ENCODE measurements at regions not wholly inside any gene's neighbourhood (a gene's known extent, or its start where the extent isn't known, plus 50 kb on each side); places are given as distances from the start of the nearest gene placed in this dataset.

DNA sequence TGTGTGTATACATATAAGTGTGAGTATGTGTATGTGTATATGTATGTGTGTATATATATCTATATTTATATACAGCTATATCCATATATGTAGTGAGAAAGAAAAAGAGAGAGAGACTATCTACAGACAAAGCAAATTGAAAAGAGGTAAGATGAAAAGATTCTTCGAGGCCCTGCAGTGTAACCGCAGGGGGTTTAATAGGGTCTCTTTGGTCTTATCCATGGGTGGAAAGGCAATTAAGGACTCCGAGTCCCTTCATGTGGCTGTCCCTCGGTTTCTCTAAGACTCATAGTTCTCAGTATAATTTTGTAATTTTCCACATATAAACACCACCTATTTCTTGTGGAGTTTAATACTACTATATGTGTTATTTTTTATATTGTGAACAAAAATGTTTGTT, 50.6 kb upstream of the JAZF1 start:
- DNase-seq (ENCODE audit: low spot score in 2 of 2) (no peak), ATAC-seq (no peak)
- no peaks in the 10 kb centered on the region for H3K36me3 Mint-ChIP-seq
- H3K4me3 Mint-ChIP-seq, result no peak overlapping the region
- no peaks in the 10 kb centered on the region for H3K9me3 Mint-ChIP-seq
- no peaks in the 10 kb centered on the region for H3K4me1 Mint-ChIP-seq
- H3K27ac Mint-ChIP-seq, result no peak overlapping the region

DNA sequence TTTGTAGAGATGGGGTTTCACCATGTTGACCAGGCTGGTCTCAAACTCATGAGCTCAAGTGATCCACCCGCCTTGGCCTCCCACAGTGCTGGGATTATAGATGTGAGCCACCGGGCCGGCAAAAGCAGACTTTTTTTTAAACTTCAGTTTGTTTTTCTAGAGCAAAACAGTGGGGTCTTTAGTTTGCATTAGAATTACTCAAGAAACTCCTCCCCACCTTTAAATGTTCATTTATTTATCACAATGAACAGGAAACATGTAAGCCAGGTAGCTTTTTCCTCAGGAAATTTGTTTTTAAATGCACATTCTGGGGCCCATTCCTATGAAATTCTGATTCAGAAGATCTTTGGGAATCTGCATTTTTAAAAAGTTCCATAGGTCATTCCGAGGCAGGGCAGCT, 56.0 kb upstream of the JAZF1 start:
- ATAC-seq (no peak), DNase-seq (ENCODE audit: low spot score in 2 of 2) (no peak)
- no peaks in the 10 kb centered on the region for H3K9me3 Mint-ChIP-seq
- peaks cover 7% of the 10 kb centered on the region for H3K36me3 Mint-ChIP-seq
- no peak overlapping the region for H3K4me3 Mint-ChIP-seq
- H3K27ac Mint-ChIP-seq, result no peak overlapping the region
- H3K4me1 Mint-ChIP-seq, result peaks cover 19% of the 10 kb centered on the region

DNA sequence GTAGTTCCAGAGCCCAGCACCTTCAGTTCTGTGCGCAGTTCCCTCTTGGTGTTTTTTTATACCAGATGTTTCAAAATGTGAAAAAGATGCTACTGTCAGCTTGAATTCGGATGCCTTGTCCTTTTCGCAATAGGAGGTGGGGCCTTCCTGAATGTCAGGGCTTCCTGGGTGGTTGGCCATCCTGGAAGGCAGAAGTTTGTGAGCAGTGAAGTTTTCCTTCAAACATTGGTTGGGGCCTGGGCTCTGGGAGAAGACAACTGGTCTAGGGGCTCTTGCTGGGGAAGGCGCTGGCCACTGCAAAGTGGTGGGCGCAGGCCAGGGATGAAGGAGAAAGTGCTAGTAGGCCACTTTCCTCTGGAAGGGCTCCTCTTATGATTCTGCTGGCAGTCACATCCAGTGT, 56.8 kb upstream of the JAZF1 start:
- peaks cover 19% of the 10 kb centered on the region for H3K4me1 Mint-ChIP-seq
- H3K9me3 Mint-ChIP-seq, result no peaks in the 10 kb centered on the region
- no peak overlapping the region for H3K27ac Mint-ChIP-seq
- ATAC-seq (no peak), DNase-seq (ENCODE audit: low spot score in 2 of 2) (no peak)
- H3K4me3 Mint-ChIP-seq, result no peak overlapping the region
- H3K36me3 Mint-ChIP-seq, result peaks cover 7% of the 10 kb centered on the region

DNA sequence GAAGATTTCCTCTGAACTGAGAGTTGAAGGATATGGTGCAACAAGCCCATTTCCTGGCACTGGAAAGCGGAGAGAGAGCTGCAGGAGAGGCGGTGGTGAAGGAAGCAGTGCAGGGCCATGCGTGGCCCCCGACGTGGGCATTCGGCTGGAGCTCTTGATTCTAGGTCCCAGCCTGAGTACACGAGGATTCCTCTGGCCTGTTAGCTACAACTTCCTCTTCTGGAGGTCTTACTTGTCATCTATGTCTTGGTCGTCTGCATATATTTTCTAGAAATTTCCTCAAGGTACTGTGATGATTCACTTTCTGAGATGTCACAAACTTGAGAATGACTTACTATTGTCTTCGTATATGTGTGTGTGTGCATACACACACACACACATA, 59.2 kb upstream of the JAZF1 start:
- peak overlapping the region; percentile 72 for H3K27ac Mint-ChIP-seq
- H3K9me3 Mint-ChIP-seq, result no peaks in the 10 kb centered on the region
- peak in 1 of 2 donors; percentile 55 for DNase-seq (ENCODE audit: low spot score in 2 of 2)
- peaks cover 19% of the 10 kb centered on the region for H3K4me1 Mint-ChIP-seq
- ATAC-seq, result peak; percentile 89
- H3K4me3 Mint-ChIP-seq, result peak overlapping the region; percentile 50
- peaks cover 7% of the 10 kb centered on the region for H3K36me3 Mint-ChIP-seq

DNA sequence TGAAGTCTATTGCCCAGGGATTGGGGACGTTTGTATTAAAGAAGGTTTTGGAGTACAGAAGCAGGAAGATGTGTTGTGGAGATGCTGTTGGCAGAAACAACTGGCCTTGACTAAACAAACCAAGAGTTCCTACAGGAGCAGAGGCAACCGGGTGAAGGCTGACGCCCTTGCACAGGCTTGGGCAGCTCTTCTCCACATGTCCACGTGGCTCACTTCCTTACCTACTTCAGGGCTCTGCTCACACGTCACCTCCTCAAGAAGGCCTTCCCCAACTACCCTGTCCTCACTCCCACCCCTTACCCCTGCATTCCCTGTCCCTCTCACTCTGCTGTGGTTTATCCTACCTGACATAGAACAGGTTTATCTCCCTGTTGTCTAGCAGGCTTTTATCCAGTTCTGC, 59.9 kb upstream of the JAZF1 start:
- no peak overlapping the region for H3K4me3 Mint-ChIP-seq
- H3K4me1 Mint-ChIP-seq, result peaks cover 19% of the 10 kb centered on the region
- no peak overlapping the region for H3K27ac Mint-ChIP-seq
- H3K36me3 Mint-ChIP-seq, result peaks cover 7% of the 10 kb centered on the region
- DNase-seq (ENCODE audit: low spot score in 2 of 2) (no peak), ATAC-seq (no peak)
- H3K9me3 Mint-ChIP-seq, result no peaks in the 10 kb centered on the region

DNA sequence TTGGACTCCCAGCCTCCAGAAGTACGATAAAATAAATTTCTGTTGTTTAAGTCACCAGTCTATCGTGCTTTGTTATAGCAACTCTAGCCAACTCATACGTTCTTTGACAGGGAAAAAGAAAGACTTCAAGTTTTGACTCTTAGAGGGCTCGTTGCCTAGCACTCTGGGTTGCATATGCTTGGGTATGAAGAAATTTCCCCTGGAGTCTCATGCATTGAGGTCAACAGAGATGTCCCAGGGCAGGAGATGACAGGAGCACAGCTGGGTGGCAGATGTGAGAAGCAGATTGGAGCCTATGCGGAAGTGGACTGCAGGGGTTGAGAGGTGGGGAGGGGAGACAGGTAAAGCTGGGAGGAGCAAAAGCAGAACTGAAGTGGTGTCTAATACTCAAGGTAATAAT, 63.3 kb upstream of the JAZF1 start:
- no peak for ATAC-seq
- Mint-ChIP-seq H3K9me3 (no peaks in the 10 kb centered on the region), H3K27ac (no peak overlapping the region), H3K4me3 (no peak overlapping the region), H3K36me3 (peaks cover 7% of the 10 kb centered on the region), H3K4me1 (peaks cover 19% of the 10 kb centered on the region)
- no peak for DNase-seq (ENCODE audit: low spot score in 2 of 2)

DNA sequence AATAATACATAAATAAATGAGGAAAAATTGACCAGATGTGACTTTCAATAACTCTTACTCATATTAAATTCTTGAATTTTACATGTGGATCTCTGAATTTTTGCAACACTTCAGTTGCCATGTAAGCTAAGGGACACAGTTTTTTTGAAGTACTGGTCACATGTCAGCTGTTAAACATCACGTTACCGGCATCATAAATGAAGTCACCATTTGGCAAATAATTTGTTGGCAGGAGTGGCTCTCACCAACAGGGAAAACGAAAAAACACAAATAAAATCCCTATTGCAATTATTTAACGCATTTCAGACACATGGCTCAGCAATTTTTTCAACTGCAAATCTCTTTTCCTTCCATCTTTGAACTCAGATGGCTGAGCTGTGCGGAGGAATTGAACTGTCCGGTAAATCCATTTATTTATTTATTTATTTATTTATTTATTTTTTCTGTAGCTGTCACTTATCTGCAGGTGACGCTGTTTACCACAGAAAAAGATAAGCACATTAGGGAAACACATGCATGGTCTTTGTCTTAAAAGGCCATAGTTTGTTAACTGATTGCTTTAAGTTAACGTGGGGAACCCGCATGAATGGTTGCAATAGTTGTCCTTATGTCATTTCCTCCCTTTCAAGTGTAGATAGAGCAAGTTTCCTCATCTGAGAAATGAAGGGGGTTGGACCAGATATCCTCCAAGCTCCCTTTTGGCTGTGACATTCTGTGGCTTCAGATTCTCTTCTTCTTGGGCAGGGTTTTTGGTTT, 64.7 kb upstream of the JAZF1 start:
- Mint-ChIP-seq H3K36me3 (no peaks in the 10 kb centered on the region), H3K4me1 (peaks cover 6% of the 10 kb centered on the region), H3K9me3 (no peaks in the 10 kb centered on the region), H3K27ac (no peak overlapping the region), H3K4me3 (no peak overlapping the region)
- no peak for DNase-seq (ENCODE audit: low spot score in 2 of 2)
- ATAC-seq, result no peak

DNA sequence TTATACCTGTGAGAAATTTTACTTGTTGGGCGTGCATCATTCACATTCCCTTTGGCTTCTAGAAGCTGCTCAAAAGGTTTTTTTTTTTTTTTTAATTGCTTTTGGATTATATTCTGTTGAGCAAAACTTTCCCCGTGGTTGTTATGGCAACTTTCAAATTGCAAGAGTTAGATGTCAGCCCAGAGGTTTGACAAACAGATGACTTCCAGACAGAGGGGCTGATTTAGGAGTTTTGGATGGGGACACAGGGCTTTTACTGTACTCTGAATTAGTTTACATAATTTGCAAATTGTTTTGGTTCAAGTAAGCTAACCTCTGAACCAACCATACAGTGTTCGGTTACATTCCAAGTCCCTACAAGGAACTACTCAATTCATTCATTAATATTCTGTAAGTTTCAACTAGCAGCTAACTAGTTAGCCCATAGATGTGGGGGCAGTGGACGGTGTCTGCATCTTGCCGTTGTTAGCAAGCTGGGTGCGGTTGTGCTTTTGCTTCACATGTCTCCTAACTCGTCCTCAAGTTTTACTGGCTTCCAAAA, 66.4 kb upstream of the JAZF1 start:
- H3K27ac Mint-ChIP-seq, result no peak overlapping the region
- no peak for ATAC-seq
- no peaks in the 10 kb centered on the region for H3K4me1 Mint-ChIP-seq
- H3K4me3 Mint-ChIP-seq, result no peak overlapping the region
- no peaks in the 10 kb centered on the region for H3K9me3 Mint-ChIP-seq
- DNase-seq (ENCODE audit: low spot score in 2 of 2), result no peak
- no peaks in the 10 kb centered on the region for H3K36me3 Mint-ChIP-seq

DNA sequence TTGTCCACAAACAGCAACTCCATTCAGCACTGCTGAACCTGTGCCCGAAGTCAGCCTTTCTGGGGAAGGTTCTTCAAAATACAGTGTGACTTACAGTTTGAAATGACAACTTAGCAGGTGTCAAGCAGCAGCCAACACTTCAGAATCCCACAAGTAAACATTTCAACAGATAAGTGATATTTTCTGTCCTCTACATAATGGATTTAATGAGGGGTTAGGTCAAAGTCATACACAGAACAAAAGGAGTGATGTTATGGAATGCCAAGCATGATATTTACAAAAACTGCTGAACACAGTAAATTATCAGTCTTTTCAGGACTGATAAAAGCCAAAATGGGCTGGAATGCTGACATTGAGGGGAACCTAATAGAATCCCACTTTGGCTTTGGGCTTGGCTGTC, 77.6 kb upstream of the JAZF1 start:
- Mint-ChIP-seq H3K4me1 (no peaks in the 10 kb centered on the region), H3K9me3 (no peaks in the 10 kb centered on the region), H3K36me3 (no peaks in the 10 kb centered on the region), H3K27ac (no peak overlapping the region), H3K4me3 (no peak overlapping the region)
- DNase-seq (ENCODE audit: low spot score in 2 of 2), result no peak
- no peak for ATAC-seq

DNA sequence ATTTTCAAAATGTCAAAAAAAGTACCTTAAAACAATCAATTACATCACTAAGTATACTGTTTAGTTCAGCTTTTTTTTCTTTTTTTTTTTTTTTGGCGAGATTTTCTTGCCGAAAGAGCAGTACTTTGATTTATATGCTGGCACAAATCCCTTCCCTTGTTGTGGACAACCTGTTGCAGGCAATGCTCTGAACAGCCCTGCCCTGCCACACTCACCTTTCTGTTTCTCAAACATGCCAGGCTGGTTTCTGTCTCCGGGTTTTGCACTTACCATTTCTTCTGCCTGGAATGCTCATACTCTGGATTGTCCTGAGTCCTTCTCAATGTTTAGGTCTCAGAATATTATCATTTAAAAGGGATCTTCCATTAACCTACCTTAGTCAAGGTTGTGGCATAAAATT, 80.4 kb upstream of the JAZF1 start:
- no peak for ATAC-seq

DNA sequence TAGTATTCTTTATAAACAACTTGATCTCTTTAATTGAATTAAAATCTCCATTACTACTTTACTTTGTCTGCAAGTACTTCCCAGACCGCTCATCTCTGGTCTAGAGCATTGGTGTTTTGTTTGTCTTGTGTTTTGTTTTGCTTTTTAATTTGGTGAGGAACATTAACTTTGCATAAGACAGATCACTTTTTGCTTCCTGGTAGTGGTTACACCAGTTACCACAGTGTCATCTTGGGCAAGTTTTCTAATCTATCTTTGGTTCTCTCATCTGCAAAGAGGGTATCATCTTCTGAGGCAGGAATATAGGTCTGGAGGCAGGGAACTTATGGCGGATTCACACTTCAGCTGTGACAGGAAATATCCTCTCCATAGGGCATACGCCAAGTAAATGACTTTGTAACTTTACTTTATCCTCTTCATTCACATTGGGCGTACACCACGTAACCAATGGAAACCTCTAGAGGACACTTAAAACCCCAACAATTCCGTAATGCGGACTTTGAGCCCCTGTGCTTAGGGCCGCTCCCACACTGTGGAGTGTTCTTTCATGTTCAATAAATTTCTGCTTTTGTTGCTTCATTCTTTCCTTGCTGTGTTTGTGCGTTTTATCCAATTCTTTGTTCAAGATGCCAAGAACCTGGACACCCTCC, 83.2 kb upstream of the JAZF1 start:
- no peaks in the 10 kb centered on the region for H3K36me3 Mint-ChIP-seq
- H3K4me3 Mint-ChIP-seq, result no peak overlapping the region
- peaks cover 12% of the 10 kb centered on the region for H3K4me1 Mint-ChIP-seq
- H3K9me3 Mint-ChIP-seq, result no peaks in the 10 kb centered on the region
- H3K27ac Mint-ChIP-seq, result no peak overlapping the region
- ATAC-seq (no peak), DNase-seq (ENCODE audit: low spot score in 2 of 2) (no peak)

More for the DNA sequence above, 80.4 kb upstream of the JAZF1 start:
- no peaks in the 10 kb centered on the region for H3K9me3 Mint-ChIP-seq
- H3K27ac Mint-ChIP-seq, result no peak overlapping the region
- no peaks in the 10 kb centered on the region for H3K36me3 Mint-ChIP-seq
- H3K4me3 Mint-ChIP-seq, result no peak overlapping the region
- DNase-seq (ENCODE audit: low spot score in 2 of 2), result no peak
- H3K4me1 Mint-ChIP-seq, result peaks cover 6% of the 10 kb centered on the region

DNA sequence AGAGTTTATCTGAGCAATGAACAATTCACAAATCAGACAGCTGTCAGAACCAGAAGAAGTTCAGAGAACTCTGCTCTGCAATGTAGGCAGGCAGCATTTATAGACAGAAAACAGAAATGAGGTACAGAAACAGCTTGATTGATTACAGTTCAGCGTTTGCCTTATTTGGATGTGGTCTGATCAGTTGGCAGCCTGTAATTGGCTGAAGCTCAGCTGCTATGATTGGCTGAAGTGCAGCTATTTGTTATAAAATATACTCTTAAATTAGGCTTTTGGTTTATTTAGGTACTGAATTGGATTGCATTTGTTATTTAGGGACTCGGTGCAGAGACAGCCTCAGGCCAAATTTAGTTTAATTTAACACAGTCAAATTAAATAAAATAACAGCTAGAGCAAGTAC, 85.8 kb upstream of the JAZF1 start:
- Mint-ChIP-seq H3K9me3 (peaks cover 3% of the 10 kb centered on the region), H3K36me3 (no peaks in the 10 kb centered on the region), H3K27ac (no peak overlapping the region), H3K4me3 (no peak overlapping the region), H3K4me1 (peaks cover 25% of the 10 kb centered on the region)
- no peak for DNase-seq (ENCODE audit: low spot score in 2 of 2)
- peak; percentile 19 for ATAC-seq

DNA sequence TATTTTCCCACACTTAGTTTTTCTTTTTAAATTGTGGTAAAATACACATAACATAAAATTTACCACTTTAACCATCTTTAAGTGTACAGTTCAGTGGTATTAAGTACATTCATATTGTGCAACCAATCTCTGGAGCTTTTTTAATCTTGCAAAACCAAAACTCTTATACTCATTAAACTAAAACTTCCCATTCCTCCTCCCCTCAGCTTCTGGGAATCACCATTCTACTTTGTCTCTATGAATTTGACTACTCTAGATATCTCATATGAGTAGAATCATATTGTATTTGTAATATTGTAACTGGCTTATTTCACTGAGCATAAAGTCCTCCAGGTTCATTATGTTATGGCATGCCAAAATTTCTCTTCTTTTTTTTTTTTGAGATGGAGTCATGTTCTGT, 86.4 kb upstream of the JAZF1 start:
- no peak overlapping the region for H3K27ac Mint-ChIP-seq
- H3K4me1 Mint-ChIP-seq, result peaks cover 25% of the 10 kb centered on the region
- H3K4me3 Mint-ChIP-seq, result no peak overlapping the region
- DNase-seq (ENCODE audit: low spot score in 2 of 2) (no peak), ATAC-seq (peak; percentile 84)
- peaks cover 3% of the 10 kb centered on the region for H3K9me3 Mint-ChIP-seq
- H3K36me3 Mint-ChIP-seq, result no peaks in the 10 kb centered on the region

DNA sequence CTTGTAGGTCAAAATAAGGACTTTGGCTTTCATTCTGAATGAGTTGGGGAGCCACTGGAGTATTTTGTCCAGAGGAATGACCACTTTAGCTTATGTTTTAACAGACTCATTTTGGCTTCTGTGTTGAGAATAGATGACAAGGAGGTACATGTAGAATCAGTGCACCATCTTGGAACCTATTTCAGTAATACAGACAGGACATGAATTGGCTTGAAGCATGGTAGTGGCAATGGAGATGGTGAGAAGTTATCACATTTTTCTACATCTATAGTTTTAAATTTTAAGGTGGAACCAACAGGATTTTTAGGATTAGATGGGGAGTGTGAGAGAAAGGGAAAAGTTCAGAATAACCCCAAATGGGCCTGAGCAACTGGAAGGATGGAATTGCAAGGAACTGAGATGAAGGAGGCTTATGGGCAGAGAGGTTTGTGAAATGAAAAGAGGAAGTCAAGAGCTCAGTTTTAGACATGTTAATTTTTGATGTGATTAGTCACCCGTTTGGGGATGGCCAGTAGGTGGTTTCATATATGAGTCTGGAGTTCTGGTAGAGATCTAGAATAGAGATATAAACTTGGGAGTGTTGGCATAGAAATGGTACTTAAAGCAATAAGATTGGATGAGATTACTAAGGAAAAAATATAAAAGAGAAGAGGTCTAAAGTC, 89.2 kb upstream of the JAZF1 start:
- no peak for DNase-seq (ENCODE audit: low spot score in 2 of 2)
- peak; percentile 43 for ATAC-seq
- H3K4me1 Mint-ChIP-seq, result peaks cover 24% of the 10 kb centered on the region
- no peak overlapping the region for H3K27ac Mint-ChIP-seq
- no peaks in the 10 kb centered on the region for H3K36me3 Mint-ChIP-seq
- no peak overlapping the region for H3K4me3 Mint-ChIP-seq
- H3K9me3 Mint-ChIP-seq, result peaks cover 7% of the 10 kb centered on the region

DNA sequence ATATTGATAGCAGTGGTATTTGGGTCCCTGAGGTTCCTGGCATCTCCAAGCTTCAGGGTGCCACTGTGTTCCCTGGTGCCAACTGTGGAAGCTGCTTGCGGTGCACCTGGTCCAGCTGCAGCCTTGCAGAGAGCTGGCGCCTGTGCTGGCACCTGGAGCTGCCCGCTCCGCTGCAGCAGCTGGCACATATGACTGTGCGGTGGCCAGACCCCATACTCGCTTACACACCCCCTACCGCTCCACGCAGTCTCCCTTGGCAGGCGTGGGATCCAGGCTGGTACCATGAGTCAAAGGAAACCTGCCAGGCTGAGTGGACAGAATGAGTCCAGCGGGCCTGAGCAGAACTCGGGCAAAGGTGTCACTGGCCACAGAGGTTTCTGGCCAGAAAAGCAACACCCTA, 89.9 kb upstream of the JAZF1 start:
- peaks cover 7% of the 10 kb centered on the region for H3K9me3 Mint-ChIP-seq
- no peak for ATAC-seq
- H3K4me1 Mint-ChIP-seq, result peaks cover 24% of the 10 kb centered on the region
- H3K27ac Mint-ChIP-seq, result no peak overlapping the region
- H3K4me3 Mint-ChIP-seq, result no peak overlapping the region
- H3K36me3 Mint-ChIP-seq, result no peaks in the 10 kb centered on the region
- DNase-seq (ENCODE audit: low spot score in 2 of 2), result no peak

DNA sequence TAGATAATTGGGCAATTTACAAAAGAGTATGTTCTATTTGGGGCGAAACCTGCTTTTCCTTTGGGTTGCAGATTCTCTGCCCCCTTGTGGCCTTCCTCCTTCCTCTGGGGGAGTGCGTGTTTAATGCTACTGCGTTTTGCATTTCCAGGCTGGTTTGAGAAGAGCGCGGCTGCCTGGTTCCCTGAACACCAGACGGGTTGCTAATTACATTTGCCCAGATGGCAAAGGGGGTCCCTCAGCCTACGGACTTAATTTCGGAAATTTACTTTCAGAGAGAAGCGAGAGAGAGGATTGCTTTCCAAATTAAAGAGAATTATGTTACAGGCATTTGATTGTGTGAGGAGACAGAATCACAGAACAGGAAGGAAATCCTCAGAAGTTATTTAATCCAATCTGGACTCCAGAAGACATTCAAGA, 91.9 kb upstream of the JAZF1 start:
- Mint-ChIP-seq H3K4me1 (peaks cover 18% of the 10 kb centered on the region), H3K27ac (peak overlapping the region; percentile 30), H3K36me3 (no peaks in the 10 kb centered on the region), H3K9me3 (peaks cover 7% of the 10 kb centered on the region), H3K4me3 (no peak overlapping the region)
- no peak for ATAC-seq
- DNase-seq (ENCODE audit: low spot score in 2 of 2), result no peak
